Ishikawa (cell line): ENCODE measurements at regions not wholly inside any gene's neighbourhood (a gene's known extent, or its start where the extent isn't known, plus 50 kb on each side); places are given as distances from the start of the nearest gene placed in this dataset.

Experiments
- CEBPB ChIP-seq: IDR thresholded peaks from 2 replicates; pipeline ENCODE4 v1.6.1; 2012
- CREB1 ChIP-seq: IDR thresholded peaks from 2 replicates; pipeline ENCODE4 v1.6.1; 2012; ENCODE audit warnings: low read depth
- EGR1 ChIP-seq: IDR thresholded peaks from 2 replicates; pipeline ENCODE4 v1.6.1; 2012
- EP300 ChIP-seq: IDR thresholded peaks from 2 replicates; pipeline ENCODE4 v1.6.1; 2012; ENCODE audit warnings: borderline replicate concordance
- FOXM1 ChIP-seq: IDR thresholded peaks from 2 replicates; pipeline ENCODE4 v1.6.1; 2012; ENCODE audit warnings: low read depth, borderline replicate concordance
- NFIC ChIP-seq: IDR thresholded peaks from 2 replicates; pipeline ENCODE4 v1.6.1; 2012
- RAD21 ChIP-seq: IDR thresholded peaks from 2 replicates; pipeline ENCODE4 v1.6.1; 2012; ENCODE audit warnings: low read depth
- TAF1 ChIP-seq: IDR thresholded peaks from 2 replicates; pipeline ENCODE4 v1.6.1; 2012; ENCODE audit warnings: low read depth, mild to moderate bottlenecking
- TCF12 ChIP-seq: IDR thresholded peaks from 2 replicates; pipeline ENCODE4 v1.6.1; 2012; ENCODE audit warnings: low read depth
- TEAD4 ChIP-seq: IDR thresholded peaks from 2 replicates; pipeline ENCODE4 v1.6.1; 2012
- YY1 ChIP-seq: IDR thresholded peaks from 2 replicates; pipeline ENCODE4 v1.6.1; 2012; ENCODE audit warnings: low read depth
- ZBTB7A ChIP-seq: IDR thresholded peaks from 2 replicates; pipeline ENCODE4 v1.6.1; 2012; ENCODE audit warnings: low read depth
- TF ChIP-seq, protein P1 (sequence below): IDR thresholded peaks from 2 replicates; pipeline ENCODE4 v1.6.1; 2012; ENCODE audit warnings: low read depth, mild to moderate bottlenecking
- TF ChIP-seq, protein P2 (sequence below): IDR thresholded peaks from 2 replicates; pipeline ENCODE4 v1.6.1; 2012
- TF ChIP-seq, protein P3 (sequence below): IDR thresholded peaks from 2 replicates; pipeline ENCODE4 v1.6.1; 2012

- no peak for TF ChIP-seq TEAD4
- TF ChIP-seq ZBTB7A, result no peak
- no peak for TF ChIP-seq TCF12
- no peak for TF ChIP-seq YY1
- no peak for TF ChIP-seq NFIC
- TF ChIP-seq CEBPB, result no peak
- TF ChIP-seq, protein P1, sequence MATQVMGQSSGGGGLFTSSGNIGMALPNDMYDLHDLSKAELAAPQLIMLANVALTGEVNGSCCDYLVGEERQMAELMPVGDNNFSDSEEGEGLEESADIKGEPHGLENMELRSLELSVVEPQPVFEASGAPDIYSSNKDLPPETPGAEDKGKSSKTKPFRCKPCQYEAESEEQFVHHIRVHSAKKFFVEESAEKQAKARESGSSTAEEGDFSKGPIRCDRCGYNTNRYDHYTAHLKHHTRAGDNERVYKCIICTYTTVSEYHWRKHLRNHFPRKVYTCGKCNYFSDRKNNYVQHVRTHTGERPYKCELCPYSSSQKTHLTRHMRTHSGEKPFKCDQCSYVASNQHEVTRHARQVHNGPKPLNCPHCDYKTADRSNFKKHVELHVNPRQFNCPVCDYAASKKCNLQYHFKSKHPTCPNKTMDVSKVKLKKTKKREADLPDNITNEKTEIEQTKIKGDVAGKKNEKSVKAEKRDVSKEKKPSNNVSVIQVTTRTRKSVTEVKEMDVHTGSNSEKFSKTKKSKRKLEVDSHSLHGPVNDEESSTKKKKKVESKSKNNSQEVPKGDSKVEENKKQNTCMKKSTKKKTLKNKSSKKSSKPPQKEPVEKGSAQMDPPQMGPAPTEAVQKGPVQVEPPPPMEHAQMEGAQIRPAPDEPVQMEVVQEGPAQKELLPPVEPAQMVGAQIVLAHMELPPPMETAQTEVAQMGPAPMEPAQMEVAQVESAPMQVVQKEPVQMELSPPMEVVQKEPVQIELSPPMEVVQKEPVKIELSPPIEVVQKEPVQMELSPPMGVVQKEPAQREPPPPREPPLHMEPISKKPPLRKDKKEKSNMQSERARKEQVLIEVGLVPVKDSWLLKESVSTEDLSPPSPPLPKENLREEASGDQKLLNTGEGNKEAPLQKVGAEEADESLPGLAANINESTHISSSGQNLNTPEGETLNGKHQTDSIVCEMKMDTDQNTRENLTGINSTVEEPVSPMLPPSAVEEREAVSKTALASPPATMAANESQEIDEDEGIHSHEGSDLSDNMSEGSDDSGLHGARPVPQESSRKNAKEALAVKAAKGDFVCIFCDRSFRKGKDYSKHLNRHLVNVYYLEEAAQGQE, result no peak
- no peak for TF ChIP-seq EGR1
Observed at GRCh38 chr2:21381421-21381820, 257.7 kb downstream of the TDRD15 start.

- TF ChIP-seq EGR1, result no peak
- TF ChIP-seq TCF12, result no peak
- TF ChIP-seq RAD21, result no peak
- TF ChIP-seq, protein P2, sequence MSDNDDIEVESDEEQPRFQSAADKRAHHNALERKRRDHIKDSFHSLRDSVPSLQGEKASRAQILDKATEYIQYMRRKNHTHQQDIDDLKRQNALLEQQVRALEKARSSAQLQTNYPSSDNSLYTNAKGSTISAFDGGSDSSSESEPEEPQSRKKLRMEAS, result no peak
- no peak for TF ChIP-seq ZBTB7A
- no peak for TF ChIP-seq EP300
- no peak for TF ChIP-seq CREB1
- TF ChIP-seq TAF1, result no peak
- no peak for TF ChIP-seq FOXM1
- no peak for TF ChIP-seq TEAD4
- TF ChIP-seq YY1, result no peak
- TF ChIP-seq, protein P3, sequence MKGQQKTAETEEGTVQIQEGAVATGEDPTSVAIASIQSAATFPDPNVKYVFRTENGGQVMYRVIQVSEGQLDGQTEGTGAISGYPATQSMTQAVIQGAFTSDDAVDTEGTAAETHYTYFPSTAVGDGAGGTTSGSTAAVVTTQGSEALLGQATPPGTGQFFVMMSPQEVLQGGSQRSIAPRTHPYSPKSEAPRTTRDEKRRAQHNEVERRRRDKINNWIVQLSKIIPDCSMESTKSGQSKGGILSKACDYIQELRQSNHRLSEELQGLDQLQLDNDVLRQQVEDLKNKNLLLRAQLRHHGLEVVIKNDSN, result no peak
- TF ChIP-seq, protein P1, result no peak
- TF ChIP-seq NFIC, result no peak
- no peak for TF ChIP-seq CEBPB
Observed at GRCh38 chr2:21382701-21383520, 259.1 kb downstream of the TDRD15 start.

DNA sequence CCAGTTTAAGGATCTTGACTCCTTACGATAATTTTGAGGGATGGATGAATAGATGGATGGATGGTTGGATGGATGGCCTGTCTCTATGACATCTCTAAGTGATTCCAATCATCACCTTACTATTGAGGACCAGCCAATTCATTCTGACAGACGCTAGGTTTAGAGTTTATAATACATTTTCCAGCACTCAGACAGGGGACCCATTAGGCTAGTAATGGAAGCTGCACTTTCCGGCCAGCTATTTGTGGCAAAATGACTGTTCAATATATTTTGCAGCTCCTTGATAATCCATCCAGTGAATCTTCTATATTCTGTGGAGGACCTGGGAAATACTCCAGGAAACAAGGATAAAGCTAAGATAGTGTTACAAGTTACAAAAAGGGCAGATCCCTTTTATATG is 262.9 kb downstream of the TDRD15 start:
- TF ChIP-seq CREB1, result no peak
- no peak for TF ChIP-seq CEBPB
- TF ChIP-seq, protein P2, result no peak
- TF ChIP-seq, protein P3, result no peak
- no peak for TF ChIP-seq TEAD4
- no peak for TF ChIP-seq TCF12
- TF ChIP-seq EP300, result no peak
- TF ChIP-seq, protein P1, result no peak
- TF ChIP-seq RAD21, result no peak
- TF ChIP-seq ZBTB7A, result no peak
- no peak for TF ChIP-seq NFIC
- no peak for TF ChIP-seq TAF1

GRCh38 chr2:21392649-21393048 is 268.9 kb downstream of the TDRD15 start:
- TF ChIP-seq, protein P3, result no peak
- TF ChIP-seq, protein P2, result no peak
- no peak for TF ChIP-seq TEAD4
- no peak for TF ChIP-seq CEBPB
- TF ChIP-seq, protein P1, result no peak
- no peak for TF ChIP-seq CREB1
- no peak for TF ChIP-seq ZBTB7A
- TF ChIP-seq NFIC, result no peak
- TF ChIP-seq TCF12, result no peak
